ENCODE measurements at regions not wholly inside any gene's neighbourhood (a gene's known extent, or its start where the extent isn't known, plus 50 kb on each side); places are given as distances from the start of the nearest gene placed in this dataset.

DNA sequence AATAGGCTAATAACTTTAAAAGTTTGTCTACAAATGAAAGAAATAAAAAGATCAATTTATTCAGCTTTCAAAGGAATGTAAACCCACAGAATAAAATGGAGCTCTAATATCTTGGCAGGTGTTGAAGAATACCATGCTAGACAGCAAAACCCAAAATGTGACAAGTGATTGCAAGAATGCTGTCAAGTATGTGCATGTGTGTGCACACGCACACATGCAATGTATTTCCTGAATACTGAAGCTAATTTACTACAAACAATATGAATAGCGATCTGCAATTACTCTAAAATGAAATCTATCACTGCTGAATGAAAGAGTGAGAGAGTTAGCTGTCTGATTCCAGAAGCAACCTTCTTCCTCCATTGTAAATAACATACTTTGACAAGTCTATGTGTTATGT is 179.2 kb upstream of the HSF2 start (continued):
- TF ChIP-seq CUX1 (IDR thresholded peaks at IDR 0.05; ENCODE audit: insufficient replicate concordance, low read depth, low read length): no peak
- TF ChIP-seq, protein P1, sequence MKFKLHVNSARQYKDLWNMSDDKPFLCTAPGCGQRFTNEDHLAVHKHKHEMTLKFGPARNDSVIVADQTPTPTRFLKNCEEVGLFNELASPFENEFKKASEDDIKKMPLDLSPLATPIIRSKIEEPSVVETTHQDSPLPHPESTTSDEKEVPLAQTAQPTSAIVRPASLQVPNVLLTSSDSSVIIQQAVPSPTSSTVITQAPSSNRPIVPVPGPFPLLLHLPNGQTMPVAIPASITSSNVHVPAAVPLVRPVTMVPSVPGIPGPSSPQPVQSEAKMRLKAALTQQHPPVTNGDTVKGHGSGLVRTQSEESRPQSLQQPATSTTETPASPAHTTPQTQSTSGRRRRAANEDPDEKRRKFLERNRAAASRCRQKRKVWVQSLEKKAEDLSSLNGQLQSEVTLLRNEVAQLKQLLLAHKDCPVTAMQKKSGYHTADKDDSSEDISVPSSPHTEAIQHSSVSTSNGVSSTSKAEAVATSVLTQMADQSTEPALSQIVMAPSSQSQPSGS (IDR thresholded peaks at IDR 0.05; ENCODE audit: low read length): no peak
- TF ChIP-seq GABPA (IDR thresholded peaks at IDR 0.05; ENCODE audit: low read depth): no peak
- no peak for TF ChIP-seq ZZZ3 (IDR thresholded peaks at IDR 0.05; ENCODE audit: control insufficient read depth, insufficient read length, low read depth)
- TF ChIP-seq SIN3A (IDR thresholded peaks at IDR 0.05; ENCODE audit: low read depth, low read length): no peak

- intact Hi-C loops (cut with micrococcal nuclease; ENCODE audit: unreplicated experiment): no loop called here
Measured at GRCh38 chr6:122222761-122223160, 176.7 kb upstream of the HSF2 start.

More at GRCh38 chr6:122222761-122223160, 176.7 kb upstream of the HSF2 start:
- Histone ChIP-seq H3K4me3 (no peak overlapping the region), H3K79me2 (ENCODE audit: control insufficient read depth, insufficient read depth, low read length) (no peaks in the 10 kb centered on the region), H3K4me2 (ENCODE audit: control insufficient read depth, insufficient read depth) (no peak overlapping the region), H3K27me3 (replicated peaks in 1 of 2; ENCODE audit: control insufficient read depth in 2 of 2, insufficient read depth in 2 of 2, low read length in 1 of 2) (no peaks in the 10 kb centered on the region), H3K9ac (ENCODE audit: control insufficient read depth, insufficient read depth, low read length) (no peak overlapping the region), H4K20me1 (ENCODE audit: control insufficient read depth, insufficient read depth) (no peaks in the 10 kb centered on the region), H3K9me3 (replicated peaks; ENCODE audit: control insufficient read depth, insufficient read depth, low read length) (no peaks in the 10 kb centered on the region), H2AFZ (ENCODE audit: control insufficient read depth, low read depth, low read length) (no peak overlapping the region), H3K36me3 (ENCODE audit: control insufficient read depth in 2 of 2, insufficient read depth in 2 of 2, low read length in 1 of 2) (no peaks in the 10 kb centered on the region), H3K27ac (ENCODE audit: control insufficient read depth, insufficient read depth) (no peak overlapping the region), H3K4me1 (ENCODE audit: control insufficient read depth, insufficient read depth, low read length) (no peaks in the 10 kb centered on the region)
- in situ Hi-C loops (cut with MboI): no loop called here
- CTCF ChIA-PET: no interaction called here
- 0% methylated on average over 3 of the region's 3 CpGs for WGBS (ENCODE audit: insufficient coverage, insufficient replicate concordance, low lambda C conversion rate, missing lambda C conversion rate)
- SMC1A ChIA-PET (ENCODE audit: uncharacterized antibody, unreplicated experiment): no interaction called here
- ATAC-seq (no peak), DNase-seq (ENCODE audit: low read depth, low spot score) (no peak), FAIRE-seq (no peak)
- RAD21 ChIA-PET (ENCODE audit: unreplicated experiment): no interaction called here
- BruUV-seq (replicated peaks): no TSS peak
- no peak for TF ChIP-seq ZNF274 (IDR thresholded peaks at IDR 0.05; ENCODE audit: insufficient read depth, insufficient read length)
- no peak for TF ChIP-seq GABPA (IDR thresholded peaks at IDR 0.05; ENCODE audit: low read depth)
- POLR2A ChIA-PET: no interaction called here

Measured in GM12878 (cell line).